GM19438 (cell line): ENCODE measurements at regions not wholly inside any gene's neighbourhood (a gene's known extent, or its start where the extent isn't known, plus 50 kb on each side); places are given as distances from the start of the nearest gene placed in this dataset.

Experiments
- ATAC-seq: cut with Tn5 transposase; IDR thresholded peaks from one replicate; pipeline ENCODE4 v1.9.1; 2021; ENCODE audit warnings: low read depth; ENCODE audit not compliant: unreplicated experiment

DNA sequence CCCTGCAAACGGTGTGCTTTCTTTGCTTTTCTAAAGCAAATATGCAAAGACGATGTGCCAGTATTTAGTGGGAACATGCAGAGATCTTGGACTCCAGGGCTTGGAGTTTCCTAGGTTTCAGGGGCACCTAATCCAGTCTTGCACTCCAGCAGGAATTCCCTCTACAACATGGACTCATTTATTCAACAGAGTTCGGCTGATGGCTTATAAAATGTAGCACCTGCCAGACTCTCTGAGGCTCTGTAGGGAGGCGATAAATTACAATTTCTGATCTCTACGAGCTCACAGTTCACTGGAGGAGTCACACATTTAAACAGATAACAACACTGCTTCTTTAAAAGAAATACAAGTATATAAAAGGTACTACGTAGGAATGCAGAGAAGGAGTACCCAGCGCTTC is 143.7 kb downstream of the FGF9 start:
- no peak for ATAC-seq

DNA sequence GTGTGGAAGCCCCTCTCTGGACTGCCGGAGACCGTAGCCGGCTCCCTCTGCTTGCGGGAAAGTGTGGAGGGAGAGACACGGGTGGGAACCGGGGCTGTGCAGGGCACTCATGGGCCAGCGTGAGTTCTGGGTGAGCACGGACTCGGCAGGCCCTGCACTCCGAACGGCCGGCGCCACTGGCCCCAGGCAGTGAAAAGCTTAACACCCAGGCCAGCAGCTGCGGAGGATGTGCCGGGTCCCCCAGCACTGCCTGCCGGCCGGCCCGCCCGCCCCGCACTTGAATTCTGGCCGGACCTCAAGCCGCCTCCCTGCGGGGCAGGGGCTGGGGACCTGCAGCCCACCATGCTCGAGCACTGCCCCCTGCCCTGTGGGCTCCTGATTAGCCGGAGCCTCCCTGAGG is 147.0 kb downstream of the FGF9 start:
- ATAC-seq, result no peak

DNA sequence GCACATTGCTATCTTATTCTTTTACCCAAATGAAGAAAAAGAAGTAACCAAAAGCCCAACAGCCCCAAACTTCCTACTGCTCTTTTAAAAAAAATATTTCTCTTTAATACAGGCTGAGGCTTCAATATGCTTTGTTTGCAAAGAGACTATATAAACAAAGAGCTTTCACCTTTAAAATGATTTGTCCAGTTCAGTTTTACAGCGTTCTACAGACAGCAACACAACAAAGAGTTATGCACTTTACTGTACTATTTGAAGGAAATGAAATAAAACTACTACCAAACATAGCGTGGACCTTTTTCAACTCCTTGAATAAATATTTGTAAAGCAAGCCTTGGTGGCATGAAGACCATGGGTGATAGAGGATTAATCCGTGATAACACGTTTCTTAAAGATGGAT is 151.2 kb downstream of the FGF9 start:
- no peak for ATAC-seq

- no peak for ATAC-seq
These were observed 152.5 kb downstream of the FGF9 start for GRCh38 chr13:21823416-21823815.

- ATAC-seq, result no peak
These were observed 153.1 kb downstream of the FGF9 start for GRCh38 chr13:21823949-21824348.

DNA sequence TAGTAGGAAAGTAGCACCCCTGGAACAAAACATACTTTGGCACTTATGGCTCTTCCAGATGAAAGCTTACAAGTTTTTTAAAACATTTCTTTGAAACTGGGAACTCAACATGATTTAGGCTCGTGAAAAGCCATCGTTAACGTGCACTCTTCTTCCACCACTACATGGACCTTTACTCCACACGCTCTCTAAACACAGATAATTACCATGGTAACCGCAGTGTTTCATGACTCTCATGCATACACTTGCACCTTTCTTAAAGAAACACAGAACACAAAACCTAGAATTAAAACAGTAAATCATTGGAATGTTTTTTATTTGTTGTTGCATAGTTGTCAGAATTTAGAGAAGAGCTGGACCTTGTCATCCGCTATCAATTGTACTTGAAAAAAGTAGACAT is 154.3 kb downstream of the FGF9 start:
- no peak for ATAC-seq

- no peak for ATAC-seq
These were observed 154.9 kb downstream of the FGF9 start for GRCh38 chr13:21825801-21826200.

- ATAC-seq, result no peak
These were observed 155.5 kb downstream of the FGF9 start for GRCh38 chr13:21826214-21827015.

GRCh38 chr13:21831654-21832324 is 160.9 kb downstream of the FGF9 start:
- ATAC-seq, result no peak

DNA sequence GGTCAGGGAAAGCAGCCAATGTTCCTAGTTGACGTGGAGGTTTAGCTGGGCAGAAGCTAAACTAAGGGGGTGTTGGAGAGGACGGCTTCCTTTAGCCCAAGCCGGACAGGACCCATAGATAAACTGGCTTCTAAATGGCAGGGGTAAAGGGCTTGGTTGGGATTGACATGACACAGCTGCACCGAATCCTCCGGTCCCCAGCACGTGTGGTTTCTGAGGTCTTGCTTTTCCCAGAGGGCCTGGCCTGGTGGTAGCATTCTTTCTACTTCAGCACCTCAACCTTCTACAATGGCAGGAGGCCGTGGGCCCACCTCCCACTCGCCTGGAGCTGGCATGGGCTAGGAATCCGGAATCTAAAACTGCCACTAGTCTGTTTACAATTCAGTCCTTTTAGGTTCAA is 163.0 kb downstream of the FGF9 start:
- ATAC-seq, result no peak

DNA sequence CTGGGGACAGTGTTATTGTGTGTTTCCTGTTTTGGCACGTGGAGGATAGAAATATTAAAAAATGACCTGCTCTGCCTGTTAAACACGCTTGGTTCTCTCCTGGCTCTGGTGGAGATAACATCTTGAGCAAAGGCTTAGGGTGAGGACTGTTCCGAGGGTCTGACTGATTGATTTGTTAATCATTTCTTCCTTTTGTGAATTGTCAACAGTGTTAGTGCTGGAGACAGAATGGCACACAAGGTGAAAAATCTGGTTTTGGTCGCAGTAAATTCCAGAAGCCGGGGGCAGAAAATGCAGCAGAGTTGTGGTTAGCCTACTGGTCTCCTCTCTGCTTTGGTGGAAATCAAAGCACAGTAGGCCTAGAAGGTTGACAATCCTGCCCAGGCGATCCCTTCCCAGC is 163.6 kb downstream of the FGF9 start:
- ATAC-seq, result no peak

GRCh38 chr13:21837288-21837687 is 166.4 kb downstream of the FGF9 start:
- ATAC-seq, result no peak

GRCh38 chr13:21837841-21838551 is 167.1 kb downstream of the FGF9 start:
- ATAC-seq, result no peak

DNA sequence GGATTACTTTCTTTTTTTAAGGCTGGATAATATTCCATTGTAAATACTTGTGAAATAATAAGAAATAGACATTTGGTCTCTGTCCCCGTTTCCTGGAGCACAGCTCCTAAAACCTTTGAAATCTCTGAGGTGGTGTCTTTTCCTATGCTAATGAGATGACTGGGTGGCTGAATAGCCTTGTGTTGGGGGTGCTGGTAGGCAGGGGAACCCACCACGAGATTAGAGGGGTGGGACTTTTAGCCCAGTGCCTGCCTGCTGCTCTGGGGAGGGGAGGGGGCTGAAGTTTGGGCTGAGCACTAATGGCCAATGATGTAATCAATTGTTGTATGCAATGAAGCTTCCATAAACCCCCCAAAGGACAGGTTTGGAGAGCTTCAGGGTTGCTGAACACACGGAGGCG is 175.7 kb downstream of the FGF9 start:
- no peak for ATAC-seq

DNA sequence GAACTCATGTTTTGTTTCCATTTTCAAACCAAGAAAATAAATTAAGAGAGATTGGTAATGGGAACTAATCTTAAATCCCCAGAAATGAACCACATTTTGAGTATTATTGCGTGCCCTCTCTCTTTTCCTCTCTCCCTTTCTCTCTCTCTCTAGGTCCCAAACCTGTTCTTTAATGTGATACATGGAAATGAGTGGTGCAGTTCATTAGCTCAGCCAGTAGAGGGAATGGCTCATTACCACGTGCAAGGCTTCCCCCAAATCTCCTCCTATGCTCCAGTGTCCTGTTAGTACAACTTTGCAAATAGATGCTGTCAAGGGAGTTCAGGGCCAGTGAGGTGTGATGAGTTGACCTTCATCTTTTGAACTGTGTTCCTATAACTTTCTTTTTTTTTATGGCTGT is 178.4 kb downstream of the FGF9 start:
- ATAC-seq, result no peak

DNA sequence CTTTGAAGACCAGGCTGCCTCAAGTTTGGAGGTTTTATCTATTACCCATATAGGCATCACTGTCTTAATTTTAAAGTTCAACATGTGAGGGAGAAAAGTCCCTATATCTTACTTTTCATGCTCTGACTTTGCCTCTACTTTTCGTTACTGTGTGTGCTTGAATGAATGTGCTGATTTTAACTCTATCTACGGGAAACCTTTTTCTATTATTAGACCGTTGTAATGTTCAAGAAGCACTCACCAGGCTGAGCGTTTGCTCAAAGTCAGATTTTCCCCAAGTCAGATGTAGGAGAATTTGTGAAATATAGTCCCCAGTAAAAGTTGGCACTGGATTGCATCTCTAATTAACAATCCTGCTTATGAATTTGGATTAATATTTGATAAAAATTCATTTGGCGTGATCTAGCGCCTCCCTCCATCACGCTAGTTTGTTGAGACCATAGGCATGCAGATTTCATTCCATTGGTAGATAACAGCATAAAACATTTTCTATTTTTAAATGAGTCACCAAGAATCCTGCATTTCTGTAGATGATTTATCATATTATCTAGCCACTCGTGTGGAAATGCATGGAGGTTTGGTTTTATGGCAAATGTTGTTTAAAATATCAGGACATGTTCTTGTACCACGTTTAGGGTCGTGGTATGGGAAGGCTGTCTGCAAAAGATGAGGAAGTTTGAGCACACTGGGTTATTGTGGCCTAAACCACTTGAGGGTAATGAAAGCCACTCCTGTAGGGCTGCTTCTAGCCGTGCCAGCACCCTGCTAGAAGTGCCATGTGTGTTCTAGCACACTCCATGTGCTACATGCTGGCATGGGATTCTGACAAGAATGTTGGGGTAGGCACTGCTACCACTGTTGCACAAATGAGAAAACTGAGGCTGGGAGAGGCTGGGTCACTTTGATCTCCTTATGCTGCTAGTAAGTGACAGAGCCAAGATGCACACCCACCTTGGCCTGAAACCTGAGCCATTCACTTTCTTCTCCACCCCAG is 179.4 kb downstream of the FGF9 start:
- ATAC-seq, result no peak

DNA sequence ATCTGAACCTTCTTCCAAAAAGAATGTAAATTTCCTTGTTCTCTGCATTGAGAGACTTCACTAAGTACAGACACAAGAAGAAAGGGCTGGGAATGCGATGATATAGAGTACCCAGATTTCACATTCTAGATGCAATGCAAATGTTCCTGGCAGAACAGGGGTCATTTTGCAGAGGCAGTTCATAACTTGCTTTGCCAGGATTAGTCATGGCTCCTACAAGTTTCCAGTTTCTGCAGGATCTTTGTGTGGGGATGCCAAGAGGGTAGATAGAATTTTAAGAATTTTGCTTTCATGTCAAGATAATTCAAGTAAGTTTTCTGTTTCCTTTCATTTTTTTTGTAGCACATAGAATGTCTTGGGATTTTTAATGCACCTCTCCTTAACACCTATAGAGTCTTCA is 181.2 kb downstream of the FGF9 start:
- no peak for ATAC-seq

- ATAC-seq, result no peak
These were observed 182.9 kb downstream of the FGF9 start for GRCh38 chr13:21853779-21854178.

DNA sequence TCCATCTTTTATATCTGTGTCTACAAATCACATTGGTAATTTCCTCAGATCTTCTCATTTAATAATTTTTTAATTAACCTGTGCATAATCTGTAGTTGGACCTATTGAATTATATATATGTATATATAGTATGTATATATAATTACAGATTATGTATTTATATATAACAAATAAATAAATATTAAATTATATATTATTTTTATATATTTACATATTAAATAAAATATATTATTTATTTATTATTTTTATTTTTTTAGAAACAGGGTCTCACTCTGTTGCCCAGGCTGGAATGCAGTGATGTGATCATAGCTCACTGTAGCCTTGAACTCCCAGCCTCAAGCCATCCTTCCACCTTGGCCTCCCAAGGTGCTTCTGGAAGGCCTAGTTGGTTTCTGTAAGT is 197.9 kb downstream of the FGF9 start:
- ATAC-seq, result no peak

- ATAC-seq, result no peak
These were observed 200.5 kb downstream of the FGF9 start for GRCh38 chr13:21871382-21871781.
